ENCODE measurements at regions not wholly inside any gene's neighbourhood (a gene's known extent, or its start where the extent isn't known, plus 50 kb on each side); places are given as distances from the start of the nearest gene placed in this dataset.
A peak's percentile ranks its signal among the peaks of the same experiment; 100 is the strongest.

DNA sequence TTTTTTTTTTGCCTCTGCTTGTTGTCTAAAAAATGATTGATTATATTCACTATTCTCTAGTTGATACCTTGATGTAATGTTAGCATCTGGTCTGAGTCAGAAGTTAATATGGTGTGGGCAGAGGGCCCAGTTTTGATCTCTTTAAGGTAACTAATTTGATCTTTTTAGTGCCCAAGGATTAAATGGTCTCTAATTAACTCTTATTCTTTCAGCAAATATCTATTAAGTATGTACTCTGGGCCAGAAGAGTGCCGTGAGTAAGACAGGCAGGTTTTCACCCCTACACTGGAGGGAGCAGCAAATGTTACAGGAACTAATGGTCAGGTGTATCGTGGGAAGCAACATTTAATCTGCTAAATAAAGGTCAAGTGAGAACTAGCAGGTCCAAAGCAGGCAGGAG, 144.6 kb upstream of the COL1A2 start:
- Histone ChIP-seq H3K4me1 (no peaks in the 10 kb centered on the region), H3K4me3 (no peak overlapping the region), H3K27me3 (no peaks in the 10 kb centered on the region), H3K27ac (no peak overlapping the region), H3K36me3 (replicated peaks in 1 of 2; ENCODE audit: insufficient read depth in 1 of 2, low read depth in 2 of 2) (no peaks in the 10 kb centered on the region), H3K9me3 (no peaks in the 10 kb centered on the region)
- intact Hi-C loops (cut with DNase I): no loop called here
- no peak for ATAC-seq
- no peak for DNase-seq
- WGBS, 2 donors: 19 to 38% methylated on average over 2 of the region's 2 CpGs
- no peak for TF ChIP-seq CTCF (IDR thresholded peaks at IDR 0.05)
- TF ChIP-seq POLR2A (IDR thresholded peaks at IDR 0.05): no peak

- ATAC-seq (no peak), DNase-seq (peak in 1 of 4 donors; percentile 22)
- H3K27ac ChIP-seq: no peak overlapping the region
- intact Hi-C loops (cut with DNase I): no loop called here
- H3K9me3 ChIP-seq: no peaks in the 10 kb centered on the region
- no peaks in the 10 kb centered on the region for H3K36me3 ChIP-seq (replicated peaks in 1 of 2; ENCODE audit: insufficient read depth in 1 of 2, low read depth in 2 of 2)
- no peaks in the 10 kb centered on the region for H3K27me3 ChIP-seq
- WGBS, 2 donors: 0 to 9% methylated on average over 1 of the region's 1 CpG
- H3K4me1 ChIP-seq: no peaks in the 10 kb centered on the region
- TF ChIP-seq CTCF (IDR thresholded peaks at IDR 0.05): no peak
- no peak for TF ChIP-seq POLR2A (IDR thresholded peaks at IDR 0.05)
- H3K4me3 ChIP-seq: no peak overlapping the region
Measured at GRCh38 chr7:94250987-94251386, 143.7 kb upstream of the COL1A2 start.

- H3K27ac ChIP-seq: no peak overlapping the region
- 83 to 98% methylated on average over 1 of the region's 1 CpG for WGBS, 2 donors
- no peak for TF ChIP-seq CTCF (IDR thresholded peaks at IDR 0.05)
- TF ChIP-seq POLR2A (IDR thresholded peaks at IDR 0.05): no peak
- no peak for DNase-seq
- no peaks in the 10 kb centered on the region for H3K9me3 ChIP-seq
- intact Hi-C loops (cut with DNase I): no loop called here
- H3K36me3 ChIP-seq (replicated peaks in 1 of 2; ENCODE audit: insufficient read depth in 1 of 2, low read depth in 2 of 2): no peaks in the 10 kb centered on the region
- H3K4me1 ChIP-seq: no peaks in the 10 kb centered on the region
- no peak overlapping the region for H3K4me3 ChIP-seq
- no peak for ATAC-seq
- H3K27me3 ChIP-seq: no peaks in the 10 kb centered on the region
Measured at GRCh38 chr7:94252124-94252523, 142.6 kb upstream of the COL1A2 start.

DNA sequence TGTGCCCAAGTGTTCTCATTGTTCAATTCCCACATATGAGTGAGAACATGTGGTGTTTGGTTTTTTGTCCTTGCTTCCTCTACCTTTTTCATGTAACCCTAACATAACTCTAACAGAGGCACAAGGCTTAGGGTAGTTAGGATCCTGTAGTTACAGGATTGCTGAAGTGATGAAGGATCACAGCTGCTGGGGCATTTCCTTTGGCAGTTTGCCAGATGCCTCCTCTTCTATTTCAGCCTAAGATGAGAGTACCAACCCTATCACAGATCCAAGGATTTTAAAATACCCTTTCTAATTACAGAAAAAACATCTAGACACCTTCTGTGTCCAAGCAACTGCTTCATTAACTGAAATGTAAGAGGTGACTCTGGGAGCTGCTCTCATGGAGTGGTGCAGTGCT, 141.7 kb upstream of the COL1A2 start:
- H3K4me3 ChIP-seq: no peak overlapping the region
- no peaks in the 10 kb centered on the region for H3K4me1 ChIP-seq
- intact Hi-C loops (cut with DNase I): no loop called here

More for the DNA sequence above, 141.7 kb upstream of the COL1A2 start:
- H3K27ac ChIP-seq: no peak overlapping the region
- ATAC-seq: no peak
- TF ChIP-seq POLR2A (IDR thresholded peaks at IDR 0.05) (no peak), CTCF (IDR thresholded peaks at IDR 0.05) (no peak)
- H3K9me3 ChIP-seq: no peaks in the 10 kb centered on the region
- no peaks in the 10 kb centered on the region for H3K36me3 ChIP-seq (replicated peaks in 1 of 2; ENCODE audit: insufficient read depth in 1 of 2, low read depth in 2 of 2)
- no peaks in the 10 kb centered on the region for H3K27me3 ChIP-seq
- DNase-seq: no peak
